IPS-NIHi11 (cell line): ENCODE measurements at regions not wholly inside any gene's neighbourhood (a gene's known extent, or its start where the extent isn't known, plus 50 kb on each side); places are given as distances from the start of the nearest gene placed in this dataset.

Experiments
- DNase-seq: peaks from one replicate; pipeline ENCODE4 v3.0.0; 2012; ENCODE audit warnings: mixed read lengths, low spot score

- no peak for DNase-seq
These were observed 74.3 kb downstream of the SIPA1L2 start for GRCh38 chr1:232555494-232556210.

- no peak for DNase-seq
These were observed 75.5 kb downstream of the SIPA1L2 start for GRCh38 chr1:232554409-232554808.

- DNase-seq: no peak
These were observed 76.1 kb downstream of the SIPA1L2 start for GRCh38 chr1:232553809-232554208.

DNA sequence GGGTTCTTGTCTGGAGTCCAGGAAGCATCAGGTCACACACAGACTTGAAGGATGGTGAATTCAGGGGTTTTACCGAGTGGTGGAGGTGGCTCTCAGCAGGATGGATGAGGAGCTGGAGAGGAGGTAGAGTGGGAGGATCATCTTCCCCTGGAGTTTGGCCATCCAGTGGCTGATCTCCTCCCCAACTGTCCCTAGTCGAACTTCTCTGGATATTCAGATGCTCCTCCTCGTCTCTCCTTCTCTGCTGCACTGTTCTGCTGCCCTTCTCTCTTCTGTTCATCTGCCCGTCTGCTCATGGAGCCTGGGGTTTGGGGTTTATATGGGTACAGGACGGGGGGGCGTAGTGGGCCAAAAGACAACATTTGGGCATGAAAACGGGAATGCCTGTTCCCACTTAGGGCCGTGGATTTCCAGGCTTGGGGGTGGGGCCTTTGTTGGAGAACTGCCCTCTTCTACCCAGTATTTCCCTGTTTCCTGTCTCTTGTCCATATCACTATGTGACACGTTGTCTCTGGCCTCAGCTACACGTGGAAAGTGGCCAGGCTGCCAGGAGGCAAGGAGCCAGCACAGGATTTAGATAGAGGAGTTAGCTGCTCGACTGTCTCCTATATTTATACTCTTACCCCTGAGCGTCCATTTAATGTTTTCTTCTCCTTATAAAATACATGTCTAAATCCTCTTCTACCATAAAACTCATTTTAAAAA lies 76.7 kb downstream of the SIPA1L2 start:
- DNase-seq: no peak

DNA sequence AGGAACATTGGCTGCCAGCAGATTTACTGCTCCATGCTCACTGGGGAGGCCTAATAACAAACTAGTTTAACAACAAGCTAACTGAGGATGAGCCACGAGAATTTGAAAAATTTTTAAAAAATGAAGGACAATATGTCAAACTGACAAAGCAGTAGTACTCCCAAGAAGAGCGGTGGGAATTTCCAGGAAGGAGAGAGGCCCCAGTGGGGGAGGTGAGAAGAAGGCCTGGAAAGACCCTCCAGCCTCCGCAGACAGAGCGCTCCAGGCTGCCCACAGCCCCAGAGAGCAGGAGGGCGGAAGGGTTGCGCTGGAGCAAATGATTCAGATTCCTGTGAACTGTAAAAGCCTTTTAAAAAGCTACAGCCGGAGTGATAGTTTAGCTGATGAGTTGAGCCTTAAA lies 78.5 kb downstream of the SIPA1L2 start:
- DNase-seq: no peak

DNA sequence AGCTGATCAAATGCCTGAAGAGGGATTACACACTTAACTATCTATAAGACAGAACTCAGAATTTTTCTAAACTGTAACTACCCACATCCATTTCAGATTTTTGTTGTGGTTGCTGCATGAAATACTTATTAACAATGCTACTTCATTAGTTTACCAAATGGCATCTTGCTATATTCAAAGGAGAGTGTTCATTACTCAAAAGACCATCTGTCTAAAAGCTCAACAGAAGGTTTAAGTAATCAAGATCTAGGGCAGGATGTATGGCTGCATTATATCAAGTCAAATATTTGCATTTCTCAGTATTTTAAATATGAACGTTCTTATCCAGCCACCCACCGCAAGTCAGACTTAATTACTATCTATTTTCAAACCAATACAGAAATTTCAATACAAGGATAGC lies 79.9 kb downstream of the SIPA1L2 start:
- DNase-seq: no peak

- DNase-seq: no peak
These were observed 81.2 kb downstream of the SIPA1L2 start for GRCh38 chr1:232548691-232549090.

DNA sequence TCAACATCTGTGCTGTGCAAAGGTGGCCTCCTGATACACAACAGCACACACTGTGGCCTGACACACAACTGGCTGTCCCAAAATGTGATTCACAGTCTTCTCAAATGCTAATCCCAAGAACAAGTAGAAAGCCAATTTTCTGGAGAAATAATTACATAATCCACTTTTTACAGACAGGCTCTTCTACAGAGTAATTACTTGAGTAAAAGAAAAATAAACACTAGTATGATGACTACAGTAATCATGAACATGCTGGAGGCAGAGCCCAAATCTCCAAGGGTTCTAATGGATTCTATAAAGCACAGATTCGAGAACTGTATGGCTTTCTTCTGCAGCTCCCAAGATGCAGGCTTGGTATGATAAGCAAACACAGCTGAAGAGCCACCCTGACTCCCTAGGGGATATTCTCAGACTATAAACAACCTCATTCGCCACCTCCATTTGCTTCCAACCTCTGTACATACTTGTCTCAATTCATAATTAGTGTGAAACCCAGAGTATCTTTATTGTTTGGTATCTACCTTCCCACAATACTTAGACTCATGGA lies 81.9 kb downstream of the SIPA1L2 start:
- DNase-seq: no peak

GRCh38 chr1:232542633-232543593 lies 87.0 kb downstream of the SIPA1L2 start:
- DNase-seq: no peak

- no peak for DNase-seq
These were observed 91.0 kb downstream of the SIPA1L2 start for GRCh38 chr1:232538943-232539302.

GRCh38 chr1:232538224-232538942 lies 91.5 kb downstream of the SIPA1L2 start:
- peak; percentile 64 for DNase-seq

- DNase-seq: no peak
These were observed 95.1 kb downstream of the SIPA1L2 start for GRCh38 chr1:232534552-232535517.

GRCh38 chr1:232533328-232533727 lies 96.6 kb downstream of the SIPA1L2 start:
- DNase-seq: no peak

DNA sequence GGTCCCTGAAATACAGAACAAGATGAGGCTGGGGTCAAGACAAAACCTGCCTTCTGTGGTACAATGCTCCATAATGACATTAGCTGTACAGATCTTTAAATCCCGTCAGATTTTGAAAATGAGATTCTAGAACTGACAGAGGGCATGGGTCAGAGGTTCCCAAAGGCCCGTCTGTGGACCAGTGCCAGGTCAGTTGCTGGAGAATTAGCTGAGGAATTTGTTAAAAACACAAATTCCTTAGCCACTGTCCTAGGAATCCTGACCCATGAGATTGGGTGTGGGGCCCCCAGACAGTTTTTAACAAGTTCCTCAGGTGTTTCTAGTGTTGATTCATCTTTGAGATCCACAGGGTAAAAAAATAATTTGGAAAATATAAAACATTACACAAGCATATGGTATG lies 97.0 kb downstream of the SIPA1L2 start:
- DNase-seq: no peak

- no peak for DNase-seq
These were observed 98.6 kb downstream of the SIPA1L2 start for GRCh38 chr1:232531291-232531690.

- DNase-seq: no peak
These were observed 100.2 kb downstream of the SIPA1L2 start for GRCh38 chr1:232529747-232530146.

DNA sequence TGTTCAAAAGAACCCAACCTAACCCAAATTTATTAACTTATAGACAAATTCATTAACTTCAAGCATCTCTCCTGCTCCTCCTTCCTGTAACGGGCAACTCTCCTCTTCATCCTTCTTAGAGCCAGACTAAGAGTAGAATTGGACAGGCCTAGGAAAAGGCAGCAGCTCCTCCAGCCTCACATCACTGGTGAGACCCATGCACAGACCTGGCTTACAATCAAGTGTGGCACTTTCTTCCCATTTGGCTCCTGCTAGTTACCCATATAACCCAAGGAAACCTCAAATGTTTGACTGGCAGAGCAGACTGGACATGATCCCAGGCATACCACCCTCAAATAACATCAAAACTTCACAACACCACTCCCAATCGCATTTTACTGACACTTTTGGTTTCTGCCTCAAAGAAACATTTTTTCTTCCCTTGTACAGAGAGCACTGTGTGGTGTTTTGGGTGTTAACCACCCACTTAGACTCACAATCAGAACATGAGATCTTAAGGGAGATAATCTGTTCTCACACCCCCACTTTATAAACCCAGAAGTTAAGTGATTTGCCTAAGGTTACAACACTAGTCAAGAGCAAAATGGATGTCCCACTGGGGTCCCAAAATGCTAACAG lies 101.4 kb downstream of the SIPA1L2 start:
- DNase-seq: no peak

DNA sequence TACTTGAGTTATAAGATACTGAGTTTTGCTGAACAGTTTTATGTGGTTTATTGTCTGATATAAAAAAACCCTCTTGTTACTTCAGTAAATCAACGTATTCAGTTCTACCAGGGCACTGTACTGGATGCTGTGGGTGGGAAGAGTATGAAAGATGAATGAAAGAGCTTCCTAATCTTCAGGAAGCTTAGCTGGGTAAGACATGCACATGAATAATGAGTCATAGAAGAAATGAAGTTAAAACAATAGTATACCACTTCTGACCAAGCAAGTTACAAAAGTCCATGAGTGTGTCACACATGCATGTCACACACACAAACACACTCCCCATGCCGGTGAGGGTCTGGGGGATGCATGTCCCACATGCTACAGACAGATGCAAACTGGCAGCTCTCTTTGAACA lies 105.9 kb downstream of the SIPA1L2 start:
- no peak for DNase-seq

- DNase-seq: no peak
These were observed 107.7 kb downstream of the SIPA1L2 start for GRCh38 chr1:232522189-232522588.

DNA sequence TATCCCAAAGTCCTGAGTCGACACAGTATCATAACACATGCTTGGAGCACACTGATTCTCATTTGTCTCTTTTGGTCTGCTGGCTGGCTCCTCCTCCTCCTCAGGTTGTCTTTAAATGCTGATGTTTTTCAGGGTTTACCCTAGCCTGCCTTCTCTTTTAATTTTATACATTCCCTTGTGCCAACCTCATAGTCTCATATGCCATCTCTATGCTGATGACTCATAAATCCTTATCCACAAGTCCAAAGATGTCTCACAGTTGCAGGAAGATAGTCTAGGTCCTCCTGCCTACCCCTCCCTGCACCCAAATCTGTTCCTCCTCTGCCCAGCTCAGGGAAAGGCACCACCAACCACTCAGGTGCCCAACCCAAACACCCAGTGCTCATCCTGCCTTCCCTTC lies 108.3 kb downstream of the SIPA1L2 start:
- DNase-seq: no peak
